ENCODE measurements at regions not wholly inside any gene's neighbourhood (a gene's known extent, or its start where the extent isn't known, plus 50 kb on each side); places are given as distances from the start of the nearest gene placed in this dataset.

- TF ChIP-seq, protein P1, sequence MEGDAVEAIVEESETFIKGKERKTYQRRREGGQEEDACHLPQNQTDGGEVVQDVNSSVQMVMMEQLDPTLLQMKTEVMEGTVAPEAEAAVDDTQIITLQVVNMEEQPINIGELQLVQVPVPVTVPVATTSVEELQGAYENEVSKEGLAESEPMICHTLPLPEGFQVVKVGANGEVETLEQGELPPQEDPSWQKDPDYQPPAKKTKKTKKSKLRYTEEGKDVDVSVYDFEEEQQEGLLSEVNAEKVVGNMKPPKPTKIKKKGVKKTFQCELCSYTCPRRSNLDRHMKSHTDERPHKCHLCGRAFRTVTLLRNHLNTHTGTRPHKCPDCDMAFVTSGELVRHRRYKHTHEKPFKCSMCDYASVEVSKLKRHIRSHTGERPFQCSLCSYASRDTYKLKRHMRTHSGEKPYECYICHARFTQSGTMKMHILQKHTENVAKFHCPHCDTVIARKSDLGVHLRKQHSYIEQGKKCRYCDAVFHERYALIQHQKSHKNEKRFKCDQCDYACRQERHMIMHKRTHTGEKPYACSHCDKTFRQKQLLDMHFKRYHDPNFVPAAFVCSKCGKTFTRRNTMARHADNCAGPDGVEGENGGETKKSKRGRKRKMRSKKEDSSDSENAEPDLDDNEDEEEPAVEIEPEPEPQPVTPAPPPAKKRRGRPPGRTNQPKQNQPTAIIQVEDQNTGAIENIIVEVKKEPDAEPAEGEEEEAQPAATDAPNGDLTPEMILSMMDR (IDR thresholded peaks at IDR 0.05; ENCODE audit: low read depth, low read length, missing control alignments), result no peak
- peak; percentile 60 for DNase-seq (ENCODE audit: low read depth)
- in situ Hi-C loops (cut with HindIII; ENCODE audit: low sequenced_read_pairs), result no loop called here
- H3K4me3 ChIP-seq (ENCODE audit: low read depth, low read length), result no peak overlapping the region
Measured at GRCh38 chr6:147000545-147001488, 203.4 kb upstream of the STXBP5 start.

DNA sequence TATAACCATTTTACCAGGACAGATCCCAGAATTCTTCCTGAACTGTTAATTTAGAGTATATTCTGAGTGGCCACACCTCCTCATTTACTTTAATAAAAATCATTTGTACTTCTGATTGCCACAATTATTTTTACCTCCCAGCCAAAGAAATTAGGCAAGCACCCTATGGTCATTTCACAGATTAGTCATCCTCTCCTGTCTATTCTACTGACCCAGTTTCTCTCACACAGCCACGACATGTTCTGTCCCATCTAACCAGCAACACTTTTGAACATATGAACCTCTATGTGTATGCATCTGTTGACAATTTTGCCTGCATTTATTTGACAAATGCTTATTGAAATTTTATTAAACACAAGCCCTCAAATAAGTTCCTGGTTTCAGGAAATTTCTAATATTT is 202.6 kb upstream of the STXBP5 start:
- in situ Hi-C loops (cut with HindIII; ENCODE audit: low sequenced_read_pairs), result no loop called here
- TF ChIP-seq, protein P1 (IDR thresholded peaks at IDR 0.05; ENCODE audit: low read depth, low read length, missing control alignments), result no peak
- DNase-seq (ENCODE audit: low read depth), result no peak
- no peak overlapping the region for H3K4me3 ChIP-seq (ENCODE audit: low read depth, low read length)

GRCh38 chr6:147003186-147003585 is 201.0 kb upstream of the STXBP5 start:
- in situ Hi-C loops (cut with HindIII; ENCODE audit: low sequenced_read_pairs), result no loop called here
- TF ChIP-seq, protein P1 (IDR thresholded peaks at IDR 0.05; ENCODE audit: low read depth, low read length, missing control alignments), result no peak
- no peak for DNase-seq (ENCODE audit: low read depth)
- H3K4me3 ChIP-seq (ENCODE audit: low read depth, low read length), result no peak overlapping the region

DNA sequence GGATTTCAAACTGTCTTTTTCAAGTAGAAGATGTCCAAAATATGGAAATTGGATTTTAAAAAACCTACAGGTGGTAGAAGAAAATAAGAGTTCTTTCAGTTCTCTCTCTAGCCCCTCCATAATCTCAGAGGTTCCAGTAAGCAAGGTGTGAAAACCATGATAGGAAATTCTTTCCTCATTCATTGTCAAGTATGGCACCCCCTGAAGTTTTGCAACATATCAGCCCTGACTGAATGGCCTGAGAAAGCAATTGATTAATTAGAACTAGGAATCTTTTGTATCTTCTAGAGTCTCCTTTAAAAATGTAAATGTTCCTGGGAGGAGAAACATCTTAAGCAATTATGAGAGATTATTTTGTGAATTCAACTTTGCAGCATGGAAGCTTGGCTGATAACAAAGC is 198.7 kb upstream of the STXBP5 start:
- DNase-seq (ENCODE audit: low read depth), result no peak
- no peak overlapping the region for H3K4me3 ChIP-seq (ENCODE audit: low read depth, low read length)
- TF ChIP-seq, protein P1 (IDR thresholded peaks at IDR 0.05; ENCODE audit: low read depth, low read length, missing control alignments), result no peak
- in situ Hi-C loops (cut with HindIII; ENCODE audit: low sequenced_read_pairs), result no loop called here

GRCh38 chr6:147007441-147007840 is 196.8 kb upstream of the STXBP5 start:
- no peak for DNase-seq (ENCODE audit: low read depth)
- TF ChIP-seq, protein P1 (IDR thresholded peaks at IDR 0.05; ENCODE audit: low read depth, low read length, missing control alignments), result no peak
- H3K4me3 ChIP-seq (ENCODE audit: low read depth, low read length), result no peak overlapping the region
- in situ Hi-C loops (cut with HindIII; ENCODE audit: low sequenced_read_pairs), result no loop called here

- in situ Hi-C loops (cut with HindIII; ENCODE audit: low sequenced_read_pairs), result no loop called here
- TF ChIP-seq, protein P1 (IDR thresholded peaks at IDR 0.05; ENCODE audit: low read depth, low read length, missing control alignments), result no peak
- no peak for DNase-seq (ENCODE audit: low read depth)
- H3K4me3 ChIP-seq (ENCODE audit: low read depth, low read length), result no peak overlapping the region
Measured at GRCh38 chr6:147009358-147009757, 194.9 kb upstream of the STXBP5 start.

All from astrocyte of the cerebellum (primary cell).